Prostate gland (tissue), 2 donors: ENCODE measurements at regions not wholly inside any gene's neighbourhood (a gene's known extent, or its start where the extent isn't known, plus 50 kb on each side); places are given as distances from the start of the nearest gene placed in this dataset.
"Not testable (repeated sequence)": the region's sequence is repeated elsewhere in the genome, so short reads cannot be mapped to it uniquely, and the experiment has no call there.

ENCODE experiments used
- DNase-seq: peaks from one replicate; pipeline ENCODE4 v3.0.0-alpha.2; 2019; ENCODE audit warnings: low spot score
- H3K27ac ChIP-seq, 2 donors: fragments of 200-600 bp; sonication (generic); 2 replicates each; pipeline ENCODE4 v1.5.1; 2017 to 2019
- H3K27me3 ChIP-seq: fragments of 200-600 bp; sonication (generic); replicated peaks from 2 replicates; pipeline ENCODE4 v1.5.1; 2019; ENCODE audit not compliant: insufficient read depth
- H3K36me3 ChIP-seq, 2 donors: fragments of 200-600 bp; sonication (generic); 1 replicate in 1 of 2; 2 replicates in 1 of 2; pipeline versions ENCODE4 v1.5.1 to v1.8.1; 2017 to 2019
- H3K4me1 ChIP-seq: fragments of 200-600 bp; sonication (generic); replicated peaks from 2 replicates; pipeline ENCODE4 v1.5.1; 2019
- H3K4me3 ChIP-seq, 2 donors: fragments of 200-600 bp; sonication (generic); 2 replicates each; pipeline ENCODE4 v1.5.1; 2017 to 2019
- H3K9me3 ChIP-seq: fragments of 200-600 bp; sonication (generic); 2 replicates; pipeline ENCODE4 v1.5.1; 2017
- POLR2A ChIP-seq: fragments of 450-650 bp; IDR thresholded peaks from one replicate; pipeline ENCODE4 v1.6.1; 2016; ENCODE audit warnings: antibody characterized with exemption, mild to moderate bottlenecking
- POLR2AphosphoS5 ChIP-seq: sonication (generic); formaldehyde crosslinking; IDR thresholded peaks from one replicate; pipeline ENCODE4 v1.6.1; 2017; ENCODE audit warnings: antibody characterized with exemption
- WGBS: methylation state at CpG from one replicate; pipeline ENCODE4 v1.1.5; 2018; 5-methylcytosine and 5-hydroxymethylcytosine counted together
- intact Hi-C: fragments of 100-400 bp; cut with DNase I; formaldehyde crosslinking; loops from one replicate; pipeline ENCODE4 v1.14.2; 2022
- TF ChIP-seq, protein P1 (sequence below), 4 experiments: fragments of 200-600 bp in 2 of 4; fragments of 450-650 bp in 2 of 4; sonication (generic) in 2 of 4; IDR thresholded peaks; 1 replicate in 3 of 4; 2 replicates in 1 of 4; pipeline ENCODE4 v1.5.1; 2016 to 2019; ENCODE audit warnings: antibody characterized with exemption in 4 of 4, mild to moderate bottlenecking in 2 of 4, moderate library complexity in 2 of 4

DNA sequence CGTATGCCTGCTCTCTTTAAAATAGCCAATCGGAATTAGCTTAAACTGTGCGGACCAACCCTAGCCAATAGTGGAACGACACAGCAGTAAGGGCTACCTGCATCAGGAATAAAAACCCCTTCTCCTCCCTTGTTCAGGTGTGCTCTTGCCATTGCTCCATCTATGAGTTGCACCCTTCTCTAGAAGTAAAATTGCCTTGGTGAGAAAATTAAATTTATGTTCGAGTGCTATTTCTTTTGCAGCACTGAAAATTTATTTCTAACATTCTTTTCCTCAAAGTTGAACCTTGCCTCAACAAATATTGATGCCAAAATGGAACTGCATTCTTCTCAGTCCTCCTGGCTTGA lies 102.5 kb upstream of the SHB start:
- Histone ChIP-seq H3K27me3 (no peaks in the 10 kb centered on the region), H3K36me3 (no peaks in the 10 kb centered on the region), H3K27ac (no peak overlapping the region), H3K9me3 (no peaks in the 10 kb centered on the region), H3K4me1 (no peaks in the 10 kb centered on the region), H3K4me3 (no peak overlapping the region)
- 87% methylated on average over 5 of the region's 5 CpGs for WGBS
- no peak for DNase-seq
- intact Hi-C loops: no loop called here
- TF ChIP-seq POLR2A: no peak

GRCh38 chr9:38170763-38171537 lies 101.9 kb upstream of the SHB start:
- H3K4me3 ChIP-seq, intact Hi-C loops, H3K27ac ChIP-seq, H3K27me3 ChIP-seq, H3K36me3 ChIP-seq, H3K9me3 ChIP-seq, H3K4me1 ChIP-seq, DNase-seq: not testable (repeated sequence)
- 88% methylated on average over 9 of the region's 9 CpGs for WGBS

DNA sequence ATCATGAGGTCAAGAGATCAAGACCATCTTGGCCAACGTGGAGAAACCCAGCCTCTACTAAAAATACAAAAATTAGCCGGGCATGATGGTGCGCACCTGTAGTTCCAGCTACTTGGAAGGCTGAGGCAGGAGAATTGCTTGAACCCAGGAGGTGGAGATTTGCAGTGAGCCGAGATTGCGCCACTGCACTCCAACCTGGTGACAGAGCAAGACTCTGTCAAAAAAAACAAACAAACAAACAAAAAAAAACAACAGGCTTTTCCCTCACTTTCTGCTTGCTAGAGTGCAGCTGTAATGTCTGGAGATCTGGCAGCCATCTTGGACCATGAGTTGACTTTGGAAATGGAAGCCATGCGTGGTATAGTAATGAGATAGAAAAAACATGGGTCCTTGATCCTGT lies 101.1 kb upstream of the SHB start:
- WGBS: 95% methylated on average over 6 of the region's 6 CpGs
- intact Hi-C loops, H3K27me3 ChIP-seq, H3K9me3 ChIP-seq, H3K4me1 ChIP-seq, DNase-seq, H3K27ac ChIP-seq, H3K36me3 ChIP-seq, H3K4me3 ChIP-seq: not testable (repeated sequence)

DNA sequence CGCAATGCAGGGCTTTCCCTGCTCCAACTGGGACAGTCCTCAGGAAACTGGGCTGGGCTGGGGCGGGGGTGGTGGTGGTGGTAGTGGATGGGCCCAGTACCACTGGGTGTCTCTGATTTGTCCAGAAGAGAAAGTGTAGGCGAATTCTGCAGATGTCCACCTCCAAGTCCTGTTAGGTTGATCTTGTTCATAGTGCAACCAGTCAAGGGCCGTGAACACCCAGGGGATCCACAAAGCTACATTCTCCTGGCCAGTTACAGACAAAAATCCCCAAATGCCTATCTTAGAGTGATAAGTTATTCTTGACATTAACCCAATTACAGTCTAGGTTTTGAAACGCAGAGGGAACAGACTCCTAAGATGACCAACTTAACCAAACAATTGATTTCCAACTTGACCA lies 97.5 kb upstream of the SHB start:
- Histone ChIP-seq H3K4me3 (no peak overlapping the region), H3K27me3 (no peaks in the 10 kb centered on the region), H3K9me3 (no peaks in the 10 kb centered on the region), H3K36me3 (no peaks in the 10 kb centered on the region), H3K27ac (no peak overlapping the region), H3K4me1 (peaks cover 10% of the 10 kb centered on the region)
- no peak for TF ChIP-seq POLR2A
- TF ChIP-seq, protein P1, sequence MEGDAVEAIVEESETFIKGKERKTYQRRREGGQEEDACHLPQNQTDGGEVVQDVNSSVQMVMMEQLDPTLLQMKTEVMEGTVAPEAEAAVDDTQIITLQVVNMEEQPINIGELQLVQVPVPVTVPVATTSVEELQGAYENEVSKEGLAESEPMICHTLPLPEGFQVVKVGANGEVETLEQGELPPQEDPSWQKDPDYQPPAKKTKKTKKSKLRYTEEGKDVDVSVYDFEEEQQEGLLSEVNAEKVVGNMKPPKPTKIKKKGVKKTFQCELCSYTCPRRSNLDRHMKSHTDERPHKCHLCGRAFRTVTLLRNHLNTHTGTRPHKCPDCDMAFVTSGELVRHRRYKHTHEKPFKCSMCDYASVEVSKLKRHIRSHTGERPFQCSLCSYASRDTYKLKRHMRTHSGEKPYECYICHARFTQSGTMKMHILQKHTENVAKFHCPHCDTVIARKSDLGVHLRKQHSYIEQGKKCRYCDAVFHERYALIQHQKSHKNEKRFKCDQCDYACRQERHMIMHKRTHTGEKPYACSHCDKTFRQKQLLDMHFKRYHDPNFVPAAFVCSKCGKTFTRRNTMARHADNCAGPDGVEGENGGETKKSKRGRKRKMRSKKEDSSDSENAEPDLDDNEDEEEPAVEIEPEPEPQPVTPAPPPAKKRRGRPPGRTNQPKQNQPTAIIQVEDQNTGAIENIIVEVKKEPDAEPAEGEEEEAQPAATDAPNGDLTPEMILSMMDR (IDR thresholded peaks at IDR 0.05): no peak
- intact Hi-C loops: loop anchor here (10.0 kb wide), 2 partner anchors 48 to 72 kb away; no protein-coding TSS in a partner anchor
- WGBS: 98% methylated on average over 5 of the region's 5 CpGs
- no peak for DNase-seq

DNA sequence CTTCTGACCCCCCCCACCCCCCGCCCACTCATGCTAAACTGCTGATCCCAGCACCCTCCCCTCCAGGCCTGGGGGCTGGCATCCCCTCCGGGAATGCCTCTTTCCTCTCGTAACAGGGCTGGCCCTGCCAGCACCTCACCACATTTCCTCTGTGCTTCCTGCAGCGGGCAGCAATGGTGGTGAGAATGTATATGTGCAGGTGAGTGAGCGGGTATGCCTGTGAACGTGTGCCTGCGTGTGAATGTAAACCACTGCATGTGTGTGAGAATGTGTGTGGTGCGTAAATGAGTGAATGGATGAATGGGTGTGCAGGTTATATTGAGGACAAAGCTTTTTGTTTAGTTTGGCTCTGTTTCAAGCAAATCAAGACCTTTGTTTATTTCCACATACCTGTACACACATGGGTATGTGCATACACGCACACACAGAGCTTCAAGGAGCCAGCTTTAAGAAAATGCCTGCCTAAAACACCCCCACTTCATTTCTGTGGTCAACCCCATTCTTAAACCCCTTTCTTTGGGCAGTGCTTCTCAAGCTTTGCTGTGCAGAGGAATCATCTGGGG lies 95.7 kb upstream of the SHB start:
- no peak for DNase-seq
- Histone ChIP-seq H3K27ac (no peak overlapping the region), H3K27me3 (no peaks in the 10 kb centered on the region), H3K4me1 (peaks cover 10% of the 10 kb centered on the region), H3K9me3 (no peaks in the 10 kb centered on the region), H3K36me3 (no peaks in the 10 kb centered on the region), H3K4me3 (no peak overlapping the region)
- intact Hi-C loops: loop anchor here (5.0 to 10.0 kb wide), 3 partner anchors 50 to 252 kb away; no protein-coding TSS in a partner anchor
- TF ChIP-seq, protein P1 (IDR thresholded peaks at IDR 0.05): no peak
- TF ChIP-seq POLR2A (no peak), POLR2AphosphoS5 (no peak)
- WGBS: 82% methylated on average over 9 of the region's 9 CpGs

DNA sequence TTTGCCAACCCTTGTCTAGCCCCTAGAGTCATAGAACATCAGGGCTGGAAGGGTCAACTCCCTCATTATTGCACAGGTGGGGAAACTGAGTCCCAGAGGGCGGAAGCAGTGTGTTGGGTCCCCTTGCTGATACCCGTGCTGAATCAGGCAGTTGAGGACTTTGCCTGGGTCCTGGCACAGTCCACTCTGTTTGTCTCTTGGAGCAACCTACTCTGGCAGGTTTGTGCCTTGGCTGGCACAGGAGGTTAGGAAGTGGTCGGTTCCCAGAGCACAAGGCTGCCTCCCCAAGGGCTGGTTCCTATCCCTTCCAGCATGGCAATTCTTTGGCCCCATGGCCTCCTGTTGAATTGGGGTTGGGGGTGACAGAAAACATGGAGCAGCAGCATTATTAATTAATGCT lies 94.5 kb upstream of the SHB start:
- DNase-seq: peak; percentile 27
- peaks cover 10% of the 10 kb centered on the region for H3K4me1 ChIP-seq
- H3K4me3 ChIP-seq: no peak overlapping the region
- TF ChIP-seq POLR2A: no peak
- TF ChIP-seq, protein P1 (IDR thresholded peaks at IDR 0.05): no peak
- TF ChIP-seq POLR2AphosphoS5: no peak
- no peak overlapping the region for H3K27ac ChIP-seq
- H3K27me3 ChIP-seq: no peaks in the 10 kb centered on the region
- no peaks in the 10 kb centered on the region for H3K36me3 ChIP-seq
- WGBS: 61% methylated on average over 3 of the region's 3 CpGs
- intact Hi-C loops: loop anchor here (5.0 to 10.0 kb wide), 3 partner anchors 51 to 251 kb away; no protein-coding TSS in a partner anchor
- no peaks in the 10 kb centered on the region for H3K9me3 ChIP-seq
